HG03097 (cell line): ENCODE measurements at regions not wholly inside any gene's neighbourhood (a gene's known extent, or its start where the extent isn't known, plus 50 kb on each side); places are given as distances from the start of the nearest gene placed in this dataset.
"Not testable (repeated sequence)": the region's sequence is repeated elsewhere in the genome, so short reads cannot be mapped to it uniquely, and the experiment has no call there.

Experiments used
- ATAC-seq: cut with Tn5 transposase; IDR thresholded peaks from one replicate; pipeline ENCODE4 v1.9.1; 2021; ENCODE audit not compliant: unreplicated experiment, low FRiP score

- ATAC-seq = no peak
These were observed 1716.8 kb downstream of the HACE1 start for GRCh38 chr6:103142902-103143301.

GRCh38 chr6:103140308-103141027 lies 1719.3 kb downstream of the HACE1 start:
- no peak for ATAC-seq

- no peak for ATAC-seq
These were observed 1720.3 kb downstream of the HACE1 start for GRCh38 chr6:103139377-103139776.

GRCh38 chr6:103124471-103124870 lies 1731.0 kb downstream of the GRIK2 start:
- ATAC-seq = no peak

- no peak for ATAC-seq
These were observed 1729.5 kb downstream of the GRIK2 start for GRCh38 chr6:103122766-103123601.

- ATAC-seq = no peak
These were observed 1725.5 kb downstream of the GRIK2 start for GRCh38 chr6:103119056-103119455.

- no peak for ATAC-seq
These were observed 1721.1 kb downstream of the GRIK2 start for GRCh38 chr6:103114582-103114981.

- no peak for ATAC-seq
These were observed 1719.9 kb downstream of the GRIK2 start for GRCh38 chr6:103113416-103113815.

- ATAC-seq = no peak
These were observed 1714.5 kb downstream of the GRIK2 start for GRCh38 chr6:103107985-103108384.

GRCh38 chr6:103105686-103106085 lies 1712.2 kb downstream of the GRIK2 start:
- ATAC-seq = no peak

GRCh38 chr6:103101267-103101666 lies 1707.8 kb downstream of the GRIK2 start:
- ATAC-seq = no peak

GRCh38 chr6:103092414-103092813 lies 1698.9 kb downstream of the GRIK2 start:
- not testable (repeated sequence) for ATAC-seq

- no peak for ATAC-seq
These were observed 1692.3 kb downstream of the GRIK2 start for GRCh38 chr6:103085801-103086200.

- ATAC-seq = no peak
These were observed 1688.5 kb downstream of the GRIK2 start for GRCh38 chr6:103081876-103082630.

- ATAC-seq = no peak
These were observed 1687.6 kb downstream of the GRIK2 start for GRCh38 chr6:103081126-103081525.

- ATAC-seq = no peak
These were observed 1687.0 kb downstream of the GRIK2 start for GRCh38 chr6:103080497-103080896.

GRCh38 chr6:103079867-103080266 lies 1686.4 kb downstream of the GRIK2 start:
- no peak for ATAC-seq

- no peak for ATAC-seq
These were observed 1668.6 kb downstream of the GRIK2 start for GRCh38 chr6:103062136-103062535.

GRCh38 chr6:103047567-103047966 lies 1654.1 kb downstream of the GRIK2 start:
- ATAC-seq = no peak

- ATAC-seq = no peak
These were observed 1648.8 kb downstream of the GRIK2 start for GRCh38 chr6:103042336-103042735.

GRCh38 chr6:103036846-103037245 lies 1643.3 kb downstream of the GRIK2 start:
- no peak for ATAC-seq
